ENCODE measurements at regions not wholly inside any gene's neighbourhood (a gene's known extent, or its start where the extent isn't known, plus 50 kb on each side); places are given as distances from the start of the nearest gene placed in this dataset.

DNA sequence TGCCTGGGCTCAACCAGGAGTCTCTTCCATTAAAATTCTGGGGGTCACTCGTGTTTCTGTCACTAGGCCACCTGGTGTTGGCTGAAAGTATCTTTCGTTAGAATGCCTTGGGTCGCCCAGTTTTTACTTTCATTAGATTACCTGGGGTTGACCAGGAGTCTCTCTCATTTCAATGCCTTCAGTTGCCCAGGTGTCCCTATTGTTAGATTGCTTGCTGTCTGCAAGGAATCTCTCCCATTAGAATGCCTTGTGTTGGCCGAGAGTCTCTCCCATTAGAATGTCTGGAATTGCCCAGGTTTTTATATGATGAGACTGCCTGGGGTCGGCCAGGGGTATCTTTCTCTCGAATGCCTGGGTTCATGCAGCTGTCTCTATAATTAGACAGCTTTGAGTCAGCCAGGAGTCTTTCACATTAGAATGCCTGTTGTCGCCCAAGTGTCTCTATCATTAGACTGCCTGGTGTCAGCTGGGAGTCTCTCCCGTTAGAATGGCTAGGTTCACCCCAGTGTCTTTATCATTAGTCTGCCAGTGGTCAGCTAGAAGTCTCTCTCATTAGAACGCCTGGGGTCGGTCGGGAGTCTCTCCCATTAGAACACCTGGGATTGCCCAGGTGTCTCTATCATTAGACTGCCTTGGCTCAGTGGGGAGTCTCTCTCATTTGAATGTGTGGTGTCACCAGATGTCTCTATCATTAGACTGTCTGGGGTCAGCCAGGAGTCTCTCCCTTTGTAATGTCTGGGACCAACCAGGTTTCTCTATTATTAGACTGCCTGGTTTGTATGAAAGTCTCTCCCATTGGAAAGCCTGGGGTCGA, 1446.8 kb downstream of the UQCRFS1 start:
- ATAC-seq (no peak), DNase-seq (no peak)
- TF ChIP-seq, protein P1, sequence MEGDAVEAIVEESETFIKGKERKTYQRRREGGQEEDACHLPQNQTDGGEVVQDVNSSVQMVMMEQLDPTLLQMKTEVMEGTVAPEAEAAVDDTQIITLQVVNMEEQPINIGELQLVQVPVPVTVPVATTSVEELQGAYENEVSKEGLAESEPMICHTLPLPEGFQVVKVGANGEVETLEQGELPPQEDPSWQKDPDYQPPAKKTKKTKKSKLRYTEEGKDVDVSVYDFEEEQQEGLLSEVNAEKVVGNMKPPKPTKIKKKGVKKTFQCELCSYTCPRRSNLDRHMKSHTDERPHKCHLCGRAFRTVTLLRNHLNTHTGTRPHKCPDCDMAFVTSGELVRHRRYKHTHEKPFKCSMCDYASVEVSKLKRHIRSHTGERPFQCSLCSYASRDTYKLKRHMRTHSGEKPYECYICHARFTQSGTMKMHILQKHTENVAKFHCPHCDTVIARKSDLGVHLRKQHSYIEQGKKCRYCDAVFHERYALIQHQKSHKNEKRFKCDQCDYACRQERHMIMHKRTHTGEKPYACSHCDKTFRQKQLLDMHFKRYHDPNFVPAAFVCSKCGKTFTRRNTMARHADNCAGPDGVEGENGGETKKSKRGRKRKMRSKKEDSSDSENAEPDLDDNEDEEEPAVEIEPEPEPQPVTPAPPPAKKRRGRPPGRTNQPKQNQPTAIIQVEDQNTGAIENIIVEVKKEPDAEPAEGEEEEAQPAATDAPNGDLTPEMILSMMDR (IDR thresholded peaks at IDR 0.05): no peak
- Histone ChIP-seq H3K9me3 (no peaks in the 10 kb centered on the region), H3K36me3 (ENCODE audit: insufficient read depth in 1 of 2, low read depth in 1 of 2) (no peaks in the 10 kb centered on the region), H3K27me3 (ENCODE audit: insufficient read depth in 3 of 3, low read length in 2 of 3) (no peaks in the 10 kb centered on the region), H3K4me1 (no peaks in the 10 kb centered on the region), H3K27ac (no peak overlapping the region), H3K4me3 (no peak overlapping the region)
- 67 to 75% (median 74%) methylated on average over 12 of the region's 12 CpGs for WGBS, 3 donors
- intact Hi-C loops (cut with DNase I): no loop called here

DNA sequence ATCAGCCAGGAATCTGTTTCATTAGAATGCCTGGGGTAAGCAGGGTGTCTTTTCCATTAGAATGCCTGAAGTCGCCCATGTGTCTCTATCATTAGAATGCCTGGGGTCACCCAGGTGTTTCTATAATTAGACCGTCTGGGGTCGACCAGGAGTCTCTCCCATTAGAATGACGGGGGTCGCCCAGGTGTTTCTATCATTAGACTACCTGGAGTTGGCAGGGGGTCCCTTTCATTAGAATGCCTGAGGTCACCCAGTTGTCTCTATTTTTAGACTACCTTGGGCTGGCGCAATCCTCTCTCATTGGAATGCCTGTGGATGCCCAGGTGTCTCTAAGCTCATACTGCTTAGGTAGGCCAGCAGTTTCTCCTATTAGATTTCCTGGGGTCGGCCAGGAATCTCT, 1447.6 kb downstream of the UQCRFS1 start:
- ATAC-seq (no peak), DNase-seq (no peak)
- Histone ChIP-seq H3K36me3 (ENCODE audit: insufficient read depth in 1 of 2, low read depth in 1 of 2) (no peaks in the 10 kb centered on the region), H3K4me3 (no peak overlapping the region), H3K27ac (no peak overlapping the region), H3K9me3 (no peaks in the 10 kb centered on the region), H3K4me1 (peaks cover under 1% of the 10 kb centered on the region), H3K27me3 (ENCODE audit: insufficient read depth in 3 of 3, low read length in 2 of 3) (no peaks in the 10 kb centered on the region)
- WGBS, 3 donors: 78 to 95% (median 93%) methylated on average over 7 of the region's 7 CpGs
- TF ChIP-seq, protein P1 (IDR thresholded peaks at IDR 0.05): no peak
- intact Hi-C loops (cut with DNase I): no loop called here

DNA sequence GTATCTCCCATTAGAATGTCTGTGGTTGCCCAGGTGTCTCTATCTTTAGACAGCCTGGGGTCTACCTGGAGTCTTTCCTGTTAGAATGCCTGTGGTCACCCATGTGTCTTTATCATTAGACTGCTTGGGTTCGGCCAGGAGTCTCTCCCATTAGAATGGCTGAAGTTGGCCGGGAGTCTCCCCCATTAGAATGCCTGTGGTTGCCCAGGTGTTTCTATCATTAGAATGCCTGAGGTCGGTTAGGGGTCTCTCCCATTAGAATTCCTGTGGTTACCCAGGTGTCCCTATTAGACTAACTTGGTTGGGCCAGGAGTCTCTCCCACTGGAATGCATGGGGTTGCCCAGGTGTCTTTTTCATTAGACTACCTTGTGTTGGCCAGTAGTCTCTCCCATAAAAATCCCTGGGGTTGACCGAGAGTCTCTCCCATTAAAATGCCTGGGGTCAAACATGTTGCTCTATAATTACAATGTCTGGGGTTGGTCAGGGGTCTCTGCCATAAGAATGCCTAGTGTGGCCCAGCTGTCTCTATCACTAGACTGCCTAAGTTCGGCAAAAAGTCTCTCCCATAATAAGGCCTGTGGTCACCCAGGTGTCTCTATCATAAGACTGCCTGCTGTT, 1448.7 kb downstream of the UQCRFS1 start:
- WGBS, 3 donors: 93 to 96% (median 93%) methylated on average over 5 of the region's 5 CpGs
- Histone ChIP-seq H3K4me1 (peaks cover 11% of the 10 kb centered on the region), H3K36me3 (ENCODE audit: insufficient read depth in 1 of 2, low read depth in 1 of 2) (no peaks in the 10 kb centered on the region), H3K9me3 (no peaks in the 10 kb centered on the region), H3K27ac (no peak overlapping the region), H3K27me3 (ENCODE audit: insufficient read depth in 3 of 3, low read length in 2 of 3) (no peaks in the 10 kb centered on the region), H3K4me3 (no peak overlapping the region)
- intact Hi-C loops (cut with DNase I): no loop called here
- TF ChIP-seq, protein P1 (IDR thresholded peaks at IDR 0.05): no peak
- DNase-seq (no peak), ATAC-seq (no peak)

DNA sequence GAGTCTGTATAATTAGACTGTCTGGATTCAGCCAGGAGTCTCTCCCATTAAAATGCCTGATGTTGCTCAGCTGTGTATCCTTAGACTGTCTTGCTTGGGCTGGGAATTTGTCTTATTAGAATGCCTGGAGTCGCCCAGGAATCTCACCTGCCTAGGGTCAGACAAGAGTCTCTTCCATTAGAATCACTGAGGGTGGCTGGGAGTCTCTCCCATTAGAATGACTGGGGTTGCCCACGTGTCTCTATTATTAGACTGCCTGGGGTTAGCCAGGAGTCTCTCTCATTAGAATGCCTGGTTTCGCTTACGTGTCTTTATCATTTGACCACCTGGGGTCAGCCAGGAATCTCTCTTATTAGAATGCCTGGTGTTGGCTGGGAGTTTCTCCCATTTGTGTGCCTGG, 1450.0 kb downstream of the UQCRFS1 start:
- intact Hi-C loops (cut with DNase I): no loop called here
- TF ChIP-seq, protein P1 (IDR thresholded peaks at IDR 0.05): no peak
- no peaks in the 10 kb centered on the region for H3K27me3 ChIP-seq (ENCODE audit: insufficient read depth in 3 of 3, low read length in 2 of 3)
- ATAC-seq (peak in 2 of 4 donors; percentile 37 to 47), DNase-seq (no peak)
- WGBS, 3 donors: 47 to 52% (median 48%) methylated on average over 4 of the region's 4 CpGs
- no peaks in the 10 kb centered on the region for H3K9me3 ChIP-seq
- H3K27ac ChIP-seq: no peak overlapping the region
- H3K4me3 ChIP-seq: no peak overlapping the region
- no peaks in the 10 kb centered on the region for H3K36me3 ChIP-seq (ENCODE audit: insufficient read depth in 1 of 2, low read depth in 1 of 2)
- peaks cover 11% of the 10 kb centered on the region for H3K4me1 ChIP-seq

Data from psoas muscle (tissue), 7 donors.